PFSK-1 (cell line): ENCODE measurements at regions not wholly inside any gene's neighbourhood (a gene's known extent, or its start where the extent isn't known, plus 50 kb on each side); places are given as distances from the start of the nearest gene placed in this dataset.

Experiments used
- FOXP2 ChIP-seq: optimal IDR thresholded peaks from 2 replicates; pipeline ENCODE3; 2011; ENCODE audit warnings: borderline replicate concordance, control low read depth, inconsistent platforms; ENCODE audit not compliant: insufficient read depth; ENCODE audit errors: extremely low read length, extremely low read depth
- POLR2AphosphoS5 ChIP-seq: IDR thresholded peaks from 2 replicates; pipeline ENCODE4 v1.6.1; 2012; ENCODE audit warnings: low read depth, mild to moderate bottlenecking, control low read depth, low read length, moderate library complexity
- REST ChIP-seq, 2 experiments: IDR thresholded peaks; 2 replicates each; pipeline versions ENCODE4 v1.6.1 to v1.8.0; 2011 to 2012; ENCODE audit warnings: low read depth in 2 of 2, low read length in 2 of 2, control low read depth in 1 of 2, inconsistent platforms in 1 of 2, mild to moderate bottlenecking in 1 of 2, moderate library complexity in 1 of 2; ENCODE audit not compliant: insufficient read depth in 1 of 2
- SIN3A ChIP-seq: IDR thresholded peaks from 2 replicates; pipeline ENCODE4 v1.6.1; 2012; ENCODE audit warnings: mild to moderate bottlenecking, low read length, moderate library complexity, borderline replicate concordance; ENCODE audit not compliant: insufficient read depth
- TAF1 ChIP-seq: IDR thresholded peaks from 2 replicates; pipeline ENCODE4 v1.6.1; 2012; ENCODE audit warnings: low read length, control low read depth, borderline replicate concordance; ENCODE audit not compliant: insufficient read depth

GRCh38 chr1:219550201-219550600 lies 62.7 kb downstream of the ZC3H11B start:
- TF ChIP-seq TAF1 = no peak
- no peak for TF ChIP-seq REST (IDR thresholded peaks at IDR 0.05; ENCODE audit: insufficient read depth in 1 of 2, low read depth in 2 of 2, low read length in 2 of 2)
- TF ChIP-seq POLR2AphosphoS5 = no peak
- TF ChIP-seq SIN3A = no peak
- no peak for TF ChIP-seq FOXP2

- TF ChIP-seq TAF1 (no peak), POLR2AphosphoS5 (no peak), REST (IDR thresholded peaks at IDR 0.05; ENCODE audit: insufficient read depth in 1 of 2, low read depth in 2 of 2, low read length in 2 of 2) (no peak), FOXP2 (no peak), SIN3A (no peak)
Measured at GRCh38 chr1:219549215-219549614, 63.7 kb downstream of the ZC3H11B start.

- TF ChIP-seq TAF1 (no peak), POLR2AphosphoS5 (no peak), FOXP2 (no peak)
Measured at GRCh38 chr1:219548386-219548785, 64.5 kb downstream of the ZC3H11B start.

- TF ChIP-seq POLR2AphosphoS5 (no peak), TAF1 (no peak), SIN3A (no peak), FOXP2 (no peak), REST (IDR thresholded peaks at IDR 0.05; ENCODE audit: insufficient read depth in 1 of 2, low read depth in 2 of 2, low read length in 2 of 2) (no peak)
Measured at GRCh38 chr1:219544163-219544846, 68.6 kb downstream of the ZC3H11B start.

- TF ChIP-seq POLR2AphosphoS5 = no peak
- no peak for TF ChIP-seq FOXP2
- TF ChIP-seq SIN3A = no peak
- no peak for TF ChIP-seq REST (IDR thresholded peaks at IDR 0.05; ENCODE audit: insufficient read depth in 1 of 2, low read depth in 2 of 2, low read length in 2 of 2)
- no peak for TF ChIP-seq TAF1
Measured at GRCh38 chr1:219542828-219543518, 69.9 kb downstream of the ZC3H11B start.
